ENCODE measurements at regions not wholly inside any gene's neighbourhood (a gene's known extent, or its start where the extent isn't known, plus 50 kb on each side); places are given as distances from the start of the nearest gene placed in this dataset.

DNA sequence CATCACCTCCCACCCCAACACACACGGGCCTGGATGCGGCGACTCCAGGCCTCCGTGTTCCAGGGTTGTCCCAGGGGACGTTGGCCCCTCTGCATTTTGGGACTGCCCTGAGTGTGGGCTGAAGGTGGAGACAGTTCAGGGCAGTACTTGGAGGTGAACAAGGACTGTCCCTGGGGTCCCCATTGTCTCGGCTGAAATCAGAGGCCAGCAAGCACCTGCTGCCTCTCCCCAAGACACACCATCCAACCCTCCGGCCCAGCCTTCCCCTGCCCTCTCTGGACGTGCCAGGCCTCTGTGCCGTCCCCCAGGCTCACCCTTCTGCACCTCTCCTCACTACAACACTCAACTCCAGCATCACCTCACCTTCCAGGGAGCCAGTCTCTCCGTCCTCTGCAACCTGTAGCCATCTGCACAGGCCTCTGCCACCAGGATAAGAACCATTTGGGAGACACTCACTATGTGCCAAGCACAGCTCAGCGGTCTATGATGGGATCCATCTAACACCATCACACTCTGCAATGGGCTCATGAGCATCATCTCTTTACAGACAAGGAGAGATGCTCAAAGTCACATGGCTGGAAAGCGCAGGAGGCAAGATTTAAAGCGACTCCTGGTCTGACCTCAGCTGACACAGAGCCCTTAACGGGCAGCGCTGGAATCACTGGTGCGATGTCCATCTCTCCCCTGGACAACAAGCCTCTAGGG, 104.5 kb upstream of the SEC14L1 start:
- TF ChIP-seq, protein P1, sequence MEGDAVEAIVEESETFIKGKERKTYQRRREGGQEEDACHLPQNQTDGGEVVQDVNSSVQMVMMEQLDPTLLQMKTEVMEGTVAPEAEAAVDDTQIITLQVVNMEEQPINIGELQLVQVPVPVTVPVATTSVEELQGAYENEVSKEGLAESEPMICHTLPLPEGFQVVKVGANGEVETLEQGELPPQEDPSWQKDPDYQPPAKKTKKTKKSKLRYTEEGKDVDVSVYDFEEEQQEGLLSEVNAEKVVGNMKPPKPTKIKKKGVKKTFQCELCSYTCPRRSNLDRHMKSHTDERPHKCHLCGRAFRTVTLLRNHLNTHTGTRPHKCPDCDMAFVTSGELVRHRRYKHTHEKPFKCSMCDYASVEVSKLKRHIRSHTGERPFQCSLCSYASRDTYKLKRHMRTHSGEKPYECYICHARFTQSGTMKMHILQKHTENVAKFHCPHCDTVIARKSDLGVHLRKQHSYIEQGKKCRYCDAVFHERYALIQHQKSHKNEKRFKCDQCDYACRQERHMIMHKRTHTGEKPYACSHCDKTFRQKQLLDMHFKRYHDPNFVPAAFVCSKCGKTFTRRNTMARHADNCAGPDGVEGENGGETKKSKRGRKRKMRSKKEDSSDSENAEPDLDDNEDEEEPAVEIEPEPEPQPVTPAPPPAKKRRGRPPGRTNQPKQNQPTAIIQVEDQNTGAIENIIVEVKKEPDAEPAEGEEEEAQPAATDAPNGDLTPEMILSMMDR (IDR thresholded peaks at IDR 0.05; ENCODE audit: control insufficient read depth, extremely low read depth, insufficient read depth), result no peak
- H3K4me3 ChIP-seq (ENCODE audit: low read depth, low read length), result no peak overlapping the region
- DNase-seq (ENCODE audit: low read depth), result no peak

DNA sequence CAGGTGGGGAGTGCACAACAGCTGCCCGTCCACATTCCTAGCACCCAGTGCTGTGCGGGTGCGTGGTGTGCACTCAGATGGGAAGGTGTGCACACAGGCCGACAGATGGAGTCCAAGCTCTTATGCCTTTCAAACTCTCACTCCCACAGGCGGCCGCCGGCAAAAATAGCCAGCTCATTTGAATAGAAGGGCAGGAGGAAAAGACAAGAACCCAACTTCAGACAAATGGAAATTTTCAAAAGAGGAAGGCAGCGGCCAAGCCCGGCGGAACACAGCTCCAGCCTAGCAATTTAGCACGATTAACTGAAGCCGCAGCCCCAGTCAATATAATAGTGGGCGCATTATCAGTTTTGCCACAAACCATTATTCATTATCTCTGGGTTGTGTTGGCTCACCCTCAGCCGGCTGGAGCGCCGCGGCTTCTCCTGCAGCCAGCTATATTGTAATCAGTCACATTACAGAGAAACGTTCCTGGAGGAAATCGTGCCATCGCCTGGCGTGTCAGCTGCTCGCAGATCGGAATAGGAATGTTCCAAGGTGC, 103.9 kb upstream of the SEC14L1 start:
- TF ChIP-seq, protein P1 (IDR thresholded peaks at IDR 0.05; ENCODE audit: control insufficient read depth, extremely low read depth, insufficient read depth), result no peak

DNA sequence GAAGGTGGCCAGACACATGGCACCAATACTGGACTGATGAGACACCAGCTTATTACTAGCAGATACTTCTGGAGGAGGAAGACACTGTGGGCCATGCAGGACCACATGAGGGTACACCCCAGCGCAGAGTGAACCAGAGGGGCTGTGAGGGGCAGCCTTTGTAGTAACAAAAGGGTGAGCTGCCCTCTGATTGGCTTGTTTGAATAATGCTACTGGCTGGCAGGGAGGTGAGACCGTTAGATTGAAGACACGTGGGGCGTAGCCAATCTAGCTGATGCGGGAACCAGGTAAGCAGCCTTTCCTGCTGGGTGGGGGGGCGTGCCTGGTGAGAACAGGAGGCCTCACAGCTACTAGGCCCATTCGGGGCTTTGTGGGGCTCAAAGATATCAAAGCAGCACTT, 102.8 kb upstream of the SEC14L1 start:
- TF ChIP-seq, protein P1 (IDR thresholded peaks at IDR 0.05; ENCODE audit: control insufficient read depth, extremely low read depth, insufficient read depth), result no peak
- H3K4me3 ChIP-seq (ENCODE audit: low read depth, low read length), result no peak overlapping the region
- no peak for DNase-seq (ENCODE audit: low read depth)

More for the DNA sequence above, 103.9 kb upstream of the SEC14L1 start:
- H3K4me3 ChIP-seq (ENCODE audit: low read depth, low read length), result no peak overlapping the region
- DNase-seq (ENCODE audit: low read depth), result no peak

DNA sequence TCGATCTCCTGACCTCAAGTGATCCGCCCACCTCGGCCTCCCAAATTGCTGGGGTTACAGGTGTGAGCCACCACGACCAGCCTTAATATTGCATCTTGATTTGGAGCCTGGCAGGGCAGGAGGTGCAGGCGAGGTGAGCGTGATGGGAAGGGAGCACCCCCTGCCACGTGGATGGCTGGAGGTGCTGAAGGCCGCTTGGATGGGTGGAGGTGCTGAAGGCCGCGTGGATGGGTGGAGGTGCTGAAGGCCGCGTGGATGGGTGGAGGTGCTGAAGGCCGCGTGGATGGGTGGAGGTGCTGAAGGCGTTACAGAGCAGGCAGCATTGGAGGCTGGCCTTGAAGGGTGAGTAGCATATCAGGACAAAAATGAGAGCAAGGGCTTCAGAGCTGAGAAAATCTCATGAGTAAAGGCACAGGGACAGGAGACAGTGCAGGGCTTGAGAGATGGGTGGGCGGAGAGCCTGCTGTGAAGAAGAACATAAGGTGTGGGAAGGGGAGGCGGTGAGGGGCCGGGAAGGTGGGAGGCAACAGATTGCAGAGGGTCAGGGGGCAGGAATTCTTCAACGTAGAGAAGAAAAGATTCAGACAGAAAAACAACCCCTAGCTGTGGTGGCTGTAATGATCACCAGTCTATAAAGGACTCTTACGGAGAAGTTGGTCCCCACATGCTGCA, 101.7 kb upstream of the SEC14L1 start:
- DNase-seq (ENCODE audit: low read depth), result no peak
- TF ChIP-seq, protein P1 (IDR thresholded peaks at IDR 0.05; ENCODE audit: control insufficient read depth, extremely low read depth, insufficient read depth), result no peak

DNA sequence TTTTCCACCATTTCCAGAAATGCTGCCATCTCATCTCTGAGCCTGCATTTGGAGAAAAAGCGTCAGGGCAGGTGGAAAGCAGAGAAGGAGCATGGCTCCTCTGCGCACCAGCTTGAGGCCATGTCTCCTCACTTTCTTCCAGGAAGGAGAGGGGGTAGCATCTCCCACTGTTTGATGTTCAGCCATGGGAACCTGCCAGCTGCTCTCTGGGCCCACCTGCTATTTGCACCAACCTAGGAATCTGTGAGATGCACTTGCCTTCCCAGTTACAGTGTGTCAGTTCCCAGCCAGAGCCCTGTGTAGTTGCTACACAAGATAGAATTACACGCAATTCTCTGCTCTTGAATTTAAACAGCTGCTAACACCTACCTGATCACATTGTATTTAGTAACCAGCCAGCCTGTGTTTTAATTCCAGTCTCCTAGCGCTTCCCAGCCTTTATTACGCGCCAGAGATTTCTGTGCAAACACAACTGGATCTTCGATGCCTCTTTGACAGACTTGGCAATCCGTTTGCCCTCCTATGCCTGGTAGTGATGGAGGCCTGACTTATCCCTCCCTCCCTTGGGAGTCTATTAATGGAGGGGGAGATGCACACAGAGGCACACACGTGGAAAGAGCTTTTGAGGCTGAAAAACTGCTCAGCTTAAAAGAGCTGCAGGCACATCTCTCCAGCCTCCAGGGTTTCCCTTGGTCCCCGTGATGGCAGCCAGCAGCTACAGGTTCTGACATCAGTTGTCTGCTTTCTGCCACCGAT, 98.1 kb upstream of the SEC14L1 start:
- DNase-seq (ENCODE audit: low read depth), result no peak
- TF ChIP-seq, protein P1 (IDR thresholded peaks at IDR 0.05; ENCODE audit: control insufficient read depth, extremely low read depth, insufficient read depth), result no peak
- no peak overlapping the region for H3K4me3 ChIP-seq (ENCODE audit: low read depth, low read length)

More for the DNA sequence above, 101.7 kb upstream of the SEC14L1 start:
- H3K4me3 ChIP-seq (ENCODE audit: low read depth, low read length), result no peak overlapping the region

DNA sequence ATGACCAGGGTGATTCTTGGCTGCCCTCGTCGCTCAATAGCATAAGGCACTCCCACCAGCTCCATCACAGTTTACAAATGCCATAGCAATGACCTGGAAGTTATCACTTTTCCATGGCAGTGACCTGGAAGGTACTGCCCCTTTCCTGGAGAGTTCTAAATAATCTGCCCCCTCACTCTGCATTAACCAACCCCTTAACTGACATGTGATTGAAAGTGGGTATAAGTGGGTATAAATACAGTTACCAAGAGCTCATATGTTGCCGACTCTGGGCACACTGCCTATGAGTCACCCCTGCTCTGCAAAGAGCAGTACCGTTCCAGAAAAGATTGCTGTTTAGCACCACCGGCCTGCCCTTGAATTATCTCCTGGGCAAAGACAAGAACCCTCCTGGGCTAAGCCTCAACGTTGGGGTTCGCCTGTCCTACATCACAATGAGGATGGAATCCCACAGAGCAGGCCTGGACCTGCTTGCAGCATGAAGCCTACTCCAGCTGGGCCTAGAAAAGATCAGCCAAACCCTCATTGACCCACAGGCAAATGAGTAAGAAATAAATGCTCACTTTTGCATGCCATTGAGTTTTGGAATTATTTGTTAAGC, 95.2 kb upstream of the SEC14L1 start:
- no peak for DNase-seq (ENCODE audit: low read depth)
- TF ChIP-seq, protein P1 (IDR thresholded peaks at IDR 0.05; ENCODE audit: control insufficient read depth, extremely low read depth, insufficient read depth), result no peak
- no peak overlapping the region for H3K4me3 ChIP-seq (ENCODE audit: low read depth, low read length)
